Neural progenitor cell (in vitro differentiated cells): ENCODE measurements at regions not wholly inside any gene's neighbourhood (a gene's known extent, or its start where the extent isn't known, plus 50 kb on each side); places are given as distances from the start of the nearest gene placed in this dataset.

Experiments used
- EZH2 ChIP-seq: fragments of 200-600 bp; sonication (generic); IDR thresholded peaks from 2 replicates; pipeline ENCODE4 v1.6.1; 2017; ENCODE audit warnings: antibody characterized with exemption, mild to moderate bottlenecking, moderate library complexity
- TF ChIP-seq, protein P1 (sequence below): fragments of 200-600 bp; sonication (generic); IDR thresholded peaks from 2 replicates; pipeline ENCODE4 v1.5.1; 2017; ENCODE audit warnings: antibody characterized with exemption, mild to moderate bottlenecking

DNA sequence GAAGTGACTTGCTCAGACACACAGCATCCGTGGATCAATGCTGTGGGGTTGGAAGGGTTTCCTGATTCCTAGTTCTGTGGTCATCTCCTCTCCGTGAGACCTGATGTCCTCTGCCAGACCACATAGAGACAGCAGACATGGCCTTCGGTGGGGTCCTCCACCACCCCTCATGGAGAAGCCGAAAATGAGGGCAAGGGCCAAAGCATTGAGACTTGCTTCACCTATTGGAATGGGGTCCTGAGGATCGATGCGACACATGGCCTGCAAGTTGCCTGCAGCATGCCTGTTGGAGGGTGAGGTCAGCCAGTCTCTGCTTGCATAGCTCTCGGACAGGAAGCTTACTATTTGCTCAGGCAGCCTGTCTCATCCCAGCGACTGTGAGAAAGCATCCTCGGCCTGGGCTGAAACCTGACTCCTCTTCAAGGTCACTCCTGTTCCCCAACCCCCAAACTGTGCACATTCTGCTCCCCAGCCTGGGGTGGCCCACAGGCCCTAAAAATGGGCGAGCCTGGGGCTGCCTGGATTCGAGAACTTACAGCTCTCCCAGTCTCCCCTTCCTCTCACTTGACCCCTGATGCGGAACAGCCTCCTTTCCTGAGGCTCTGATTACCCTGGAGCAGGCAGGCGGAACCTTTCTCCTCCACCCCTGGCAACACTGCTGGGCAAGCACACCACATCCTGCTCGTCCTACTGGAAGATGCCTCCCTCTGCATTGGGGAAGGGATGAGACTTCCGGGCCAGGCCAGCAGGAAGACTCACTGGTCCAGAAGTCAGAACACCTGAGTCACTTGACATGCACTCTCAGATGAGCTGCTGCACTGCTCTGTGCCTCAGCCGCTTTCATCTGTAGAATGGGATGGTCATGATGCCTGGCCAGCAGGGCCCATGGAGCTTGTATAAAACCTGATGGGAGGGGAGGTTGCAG is 186.9 kb downstream of the RGS3 start:
- no peak for TF ChIP-seq EZH2
- TF ChIP-seq, protein P1, sequence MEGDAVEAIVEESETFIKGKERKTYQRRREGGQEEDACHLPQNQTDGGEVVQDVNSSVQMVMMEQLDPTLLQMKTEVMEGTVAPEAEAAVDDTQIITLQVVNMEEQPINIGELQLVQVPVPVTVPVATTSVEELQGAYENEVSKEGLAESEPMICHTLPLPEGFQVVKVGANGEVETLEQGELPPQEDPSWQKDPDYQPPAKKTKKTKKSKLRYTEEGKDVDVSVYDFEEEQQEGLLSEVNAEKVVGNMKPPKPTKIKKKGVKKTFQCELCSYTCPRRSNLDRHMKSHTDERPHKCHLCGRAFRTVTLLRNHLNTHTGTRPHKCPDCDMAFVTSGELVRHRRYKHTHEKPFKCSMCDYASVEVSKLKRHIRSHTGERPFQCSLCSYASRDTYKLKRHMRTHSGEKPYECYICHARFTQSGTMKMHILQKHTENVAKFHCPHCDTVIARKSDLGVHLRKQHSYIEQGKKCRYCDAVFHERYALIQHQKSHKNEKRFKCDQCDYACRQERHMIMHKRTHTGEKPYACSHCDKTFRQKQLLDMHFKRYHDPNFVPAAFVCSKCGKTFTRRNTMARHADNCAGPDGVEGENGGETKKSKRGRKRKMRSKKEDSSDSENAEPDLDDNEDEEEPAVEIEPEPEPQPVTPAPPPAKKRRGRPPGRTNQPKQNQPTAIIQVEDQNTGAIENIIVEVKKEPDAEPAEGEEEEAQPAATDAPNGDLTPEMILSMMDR: no peak
